ENCODE measurements at regions not wholly inside any gene's neighbourhood (a gene's known extent, or its start where the extent isn't known, plus 50 kb on each side); places are given as distances from the start of the nearest gene placed in this dataset.

DNA sequence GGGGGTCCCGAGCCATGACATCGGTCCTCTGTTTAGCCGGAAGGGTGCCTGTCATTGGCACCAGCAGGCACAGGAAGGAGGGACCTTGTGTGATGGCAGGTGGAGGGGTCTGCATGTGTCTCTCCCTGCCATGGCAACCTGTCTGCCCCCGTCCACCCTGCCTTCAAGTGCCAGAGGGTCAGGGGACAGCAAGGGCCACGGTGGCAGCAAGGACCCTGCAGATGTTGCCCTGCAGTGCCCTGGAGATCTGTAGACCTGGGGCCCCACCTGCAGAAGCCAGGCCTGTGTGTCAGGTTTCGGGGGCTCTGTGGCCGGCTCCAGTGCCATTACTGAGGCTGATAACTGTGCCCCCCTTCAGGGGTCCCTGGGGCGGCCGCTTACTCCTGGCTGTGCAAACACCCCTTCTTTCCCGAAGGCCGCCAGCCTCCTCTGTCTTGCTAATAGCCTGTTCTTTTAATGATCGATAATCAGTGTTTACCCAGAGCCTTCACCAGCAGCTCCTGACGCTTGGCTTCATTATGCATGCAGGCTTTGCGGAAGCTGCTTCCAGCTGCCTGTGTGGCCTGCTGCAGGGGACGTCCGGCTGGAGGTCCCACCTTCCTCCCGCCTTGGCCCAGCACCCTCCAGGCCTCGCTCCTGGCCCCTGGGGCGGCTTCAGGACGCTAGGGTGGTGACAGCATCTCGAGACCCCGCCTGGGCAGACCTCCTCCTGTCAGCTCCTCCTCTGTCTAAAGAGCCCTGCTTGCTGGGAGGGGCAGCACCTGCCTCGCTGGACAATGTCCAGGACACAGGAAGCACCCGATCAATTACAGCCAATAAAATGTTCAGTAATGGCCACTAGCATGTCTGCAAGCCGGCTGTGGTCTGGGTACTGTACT lies 153.0 kb downstream of the KIF26A start:
- TF ChIP-seq CTCF (IDR thresholded peaks at IDR 0.05), result no peak
- no peak for TF ChIP-seq POLR2AphosphoS5 (IDR thresholded peaks at IDR 0.05)

All from breast epithelium (tissue), 3 donors.